GM13977 (cell line): ENCODE measurements at regions not wholly inside any gene's neighbourhood (a gene's known extent, or its start where the extent isn't known, plus 50 kb on each side); places are given as distances from the start of the nearest gene placed in this dataset.

ENCODE experiments used
- DNase-seq: peaks from one replicate; pipeline ENCODE4 v3.0.0; 2012; ENCODE audit warnings: low spot score
- in situ Hi-C: fragments of 300-500 bp; cut with MboI; formaldehyde crosslinking; loops from one replicate; pipeline ENCODE4 v1.12.0; 2022; ENCODE audit warnings: low sequenced_read_pairs, low pct_unique_long_range_greater_than_20kb, mixed read lengths, inconsistent platforms; ENCODE audit not compliant: unreplicated experiment
- TF ChIP-seq, protein P1 (sequence below): IDR thresholded peaks from 2 replicates; pipeline ENCODE4 v1.5.1; 2012; ENCODE audit warnings: mild to moderate bottlenecking, control low read depth; ENCODE audit not compliant: insufficient read depth; ENCODE audit errors: extremely low read depth, missing control alignments

DNA sequence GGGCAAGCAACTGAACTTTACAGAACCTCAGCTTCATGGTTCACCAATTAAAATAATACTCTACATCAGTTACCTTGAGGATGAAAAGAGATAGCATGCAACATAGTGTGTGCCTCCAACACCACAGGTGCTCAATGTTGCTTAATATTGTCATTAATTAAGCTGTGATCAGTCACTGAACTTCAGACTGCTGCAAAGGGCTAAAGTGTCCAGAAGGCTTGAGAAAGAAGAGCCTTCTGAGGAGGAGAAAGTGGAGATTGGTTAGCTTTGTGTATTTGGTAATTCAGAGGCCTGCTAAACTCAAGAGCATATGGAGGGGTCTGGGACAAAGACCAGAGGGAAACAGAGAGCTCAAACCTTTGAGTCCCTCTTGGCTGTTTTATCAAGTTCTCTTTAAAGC, 66.3 kb upstream of the SELENOP start:
- in situ Hi-C loops, result no loop called here
- DNase-seq, result no peak
- TF ChIP-seq, protein P1, sequence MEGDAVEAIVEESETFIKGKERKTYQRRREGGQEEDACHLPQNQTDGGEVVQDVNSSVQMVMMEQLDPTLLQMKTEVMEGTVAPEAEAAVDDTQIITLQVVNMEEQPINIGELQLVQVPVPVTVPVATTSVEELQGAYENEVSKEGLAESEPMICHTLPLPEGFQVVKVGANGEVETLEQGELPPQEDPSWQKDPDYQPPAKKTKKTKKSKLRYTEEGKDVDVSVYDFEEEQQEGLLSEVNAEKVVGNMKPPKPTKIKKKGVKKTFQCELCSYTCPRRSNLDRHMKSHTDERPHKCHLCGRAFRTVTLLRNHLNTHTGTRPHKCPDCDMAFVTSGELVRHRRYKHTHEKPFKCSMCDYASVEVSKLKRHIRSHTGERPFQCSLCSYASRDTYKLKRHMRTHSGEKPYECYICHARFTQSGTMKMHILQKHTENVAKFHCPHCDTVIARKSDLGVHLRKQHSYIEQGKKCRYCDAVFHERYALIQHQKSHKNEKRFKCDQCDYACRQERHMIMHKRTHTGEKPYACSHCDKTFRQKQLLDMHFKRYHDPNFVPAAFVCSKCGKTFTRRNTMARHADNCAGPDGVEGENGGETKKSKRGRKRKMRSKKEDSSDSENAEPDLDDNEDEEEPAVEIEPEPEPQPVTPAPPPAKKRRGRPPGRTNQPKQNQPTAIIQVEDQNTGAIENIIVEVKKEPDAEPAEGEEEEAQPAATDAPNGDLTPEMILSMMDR, result no peak

DNA sequence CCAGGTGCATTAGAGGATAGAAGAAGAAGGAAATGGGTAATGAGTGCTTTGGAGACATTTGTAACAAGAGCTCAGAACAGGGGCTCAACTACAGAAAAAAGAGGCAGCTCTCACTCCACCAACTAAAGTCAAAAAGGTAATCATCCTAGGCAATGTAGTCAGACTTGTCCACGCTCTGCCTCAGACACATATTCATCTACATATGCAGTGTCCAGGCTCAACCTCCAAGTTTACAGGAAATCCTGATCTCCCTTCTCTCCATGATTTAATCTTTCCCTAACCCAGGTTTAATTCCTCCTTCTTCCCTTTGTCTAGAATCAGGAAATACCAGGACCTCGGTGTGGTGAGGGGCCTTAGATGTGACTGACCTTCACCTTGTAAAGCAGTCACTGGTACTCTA, 65.7 kb upstream of the SELENOP start:
- in situ Hi-C loops, result no loop called here
- TF ChIP-seq, protein P1, result no peak
- DNase-seq, result no peak

DNA sequence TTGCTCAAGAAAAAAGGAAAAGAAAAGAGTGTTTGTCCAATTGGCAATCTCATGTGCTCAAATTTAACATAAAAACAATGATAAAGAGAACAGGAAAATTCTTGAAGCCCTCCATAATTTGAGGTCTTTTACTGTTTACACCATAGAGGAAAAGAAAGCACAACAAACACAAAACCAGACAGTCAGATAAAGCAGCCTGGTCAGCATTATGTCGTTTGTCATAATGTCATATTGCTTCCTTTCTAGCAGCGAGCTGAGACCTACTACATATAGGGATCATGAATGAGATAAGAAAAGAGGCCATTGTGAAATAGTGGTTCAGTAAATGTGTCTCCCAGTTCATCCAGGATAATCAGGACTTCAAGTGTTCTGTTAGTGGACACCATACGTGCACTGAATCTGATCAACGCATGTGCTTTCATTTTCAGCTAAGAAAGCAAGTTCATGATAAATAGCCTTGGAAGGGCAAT, 64.7 kb upstream of the SELENOP start:
- TF ChIP-seq, protein P1, result no peak
- DNase-seq, result no peak
- in situ Hi-C loops, result no loop called here

DNA sequence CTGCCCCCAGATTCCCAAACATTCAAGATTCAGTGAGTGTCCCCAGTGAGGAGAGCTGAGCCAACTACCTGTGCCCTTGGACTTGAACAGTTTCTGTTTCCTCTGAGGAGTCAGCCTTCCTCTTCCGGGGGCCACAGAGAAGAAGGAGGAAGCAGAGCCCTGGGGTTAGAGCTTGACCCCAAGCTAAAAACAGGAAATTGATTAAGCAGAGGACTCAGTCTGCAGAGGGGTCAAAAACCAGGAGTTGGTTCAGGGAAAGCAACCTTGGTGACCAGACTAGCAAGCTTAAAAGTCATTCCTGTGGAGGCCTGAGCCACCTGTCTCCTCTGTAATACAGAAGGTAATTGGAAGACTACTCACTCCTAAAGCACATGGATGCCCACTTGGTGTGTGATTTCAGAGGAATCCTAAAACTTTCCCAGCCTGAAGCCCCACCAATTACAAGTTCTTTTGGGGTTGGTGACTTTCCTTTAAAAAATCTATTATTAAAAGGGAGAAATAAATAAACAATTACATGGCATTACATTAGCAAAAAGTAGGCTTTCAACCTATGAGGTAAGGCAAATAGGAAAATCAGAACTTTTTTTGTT, 64.2 kb upstream of the SELENOP start:
- no peak for DNase-seq
- in situ Hi-C loops, result no loop called here
- TF ChIP-seq, protein P1, result no peak

DNA sequence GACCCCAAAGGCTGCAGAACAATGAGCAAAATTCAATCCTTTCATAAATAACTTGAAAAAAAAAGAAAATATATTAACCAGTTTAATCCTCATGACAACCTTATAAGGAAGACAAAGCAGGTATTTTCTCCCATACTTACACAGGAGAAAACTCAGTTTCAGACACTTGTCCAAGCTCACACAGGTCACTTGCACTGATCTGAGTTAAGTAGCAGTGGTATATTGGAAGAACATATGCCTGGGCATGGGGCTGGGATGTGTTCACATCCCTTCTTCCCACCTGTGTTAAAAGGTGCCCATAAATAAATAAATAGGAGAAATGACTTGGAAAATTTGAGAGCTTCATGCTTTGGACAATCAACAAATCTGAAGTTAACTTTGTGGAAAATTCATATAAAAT, 63.5 kb upstream of the SELENOP start:
- in situ Hi-C loops, result no loop called here
- TF ChIP-seq, protein P1, result no peak
- no peak for DNase-seq

DNA sequence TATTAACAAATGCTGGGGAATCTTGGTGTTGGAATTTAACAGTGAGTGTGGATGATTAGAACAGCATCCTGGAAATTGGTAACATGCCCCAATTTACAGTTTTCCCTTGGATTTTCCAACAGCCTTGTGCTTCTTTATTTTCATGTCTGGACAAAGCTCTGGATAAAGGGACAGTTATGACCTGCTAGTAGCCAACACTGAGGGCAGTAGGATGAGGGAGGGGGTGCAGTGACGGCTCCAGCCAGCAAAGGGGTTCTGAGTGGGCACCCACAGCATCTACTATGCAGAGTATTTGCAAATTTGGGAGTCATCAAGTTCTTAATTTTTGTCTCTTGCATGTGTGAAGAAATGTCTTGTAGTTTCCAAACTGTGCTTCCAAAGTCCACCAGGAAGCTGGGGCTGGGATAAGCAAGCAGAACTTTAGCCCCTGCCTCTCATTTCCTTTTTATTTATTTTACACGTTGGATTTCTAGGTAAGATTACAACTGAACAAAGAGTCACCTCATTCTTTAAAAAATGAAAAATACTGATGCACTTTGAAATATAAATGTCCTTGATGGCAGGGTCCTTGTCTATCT, 63.0 kb upstream of the SELENOP start:
- DNase-seq, result no peak
- TF ChIP-seq, protein P1, result no peak
- in situ Hi-C loops, result no loop called here
